ENCODE measurements at regions not wholly inside any gene's neighbourhood (a gene's known extent, or its start where the extent isn't known, plus 50 kb on each side); places are given as distances from the start of the nearest gene placed in this dataset.

DNA sequence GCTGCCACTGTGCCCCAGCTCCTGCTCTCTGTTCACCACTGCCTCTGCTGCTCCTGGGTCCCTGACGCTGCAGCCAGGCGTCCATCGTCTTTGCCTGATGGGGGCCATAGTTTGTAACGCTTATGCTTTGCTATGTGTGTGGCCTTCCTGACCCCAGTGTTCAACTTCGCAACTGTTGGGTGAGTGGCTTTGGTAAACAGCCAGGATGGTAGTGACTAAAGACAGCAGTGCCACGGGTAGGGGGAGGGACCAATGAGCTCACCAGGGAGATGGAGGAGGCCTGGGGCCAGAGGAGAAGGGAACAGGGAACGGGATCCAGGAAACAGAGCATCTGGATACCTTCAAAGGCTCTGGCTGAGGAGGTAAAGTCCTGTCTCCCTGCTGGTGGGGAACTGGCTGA is 75.9 kb upstream of the ALDH1L1 start:
- no peak overlapping the region for H3K4me3 ChIP-seq (ENCODE audit: low read depth, low read length)
- DNase-seq (ENCODE audit: low read depth), result no peak
- TF ChIP-seq, protein P1, sequence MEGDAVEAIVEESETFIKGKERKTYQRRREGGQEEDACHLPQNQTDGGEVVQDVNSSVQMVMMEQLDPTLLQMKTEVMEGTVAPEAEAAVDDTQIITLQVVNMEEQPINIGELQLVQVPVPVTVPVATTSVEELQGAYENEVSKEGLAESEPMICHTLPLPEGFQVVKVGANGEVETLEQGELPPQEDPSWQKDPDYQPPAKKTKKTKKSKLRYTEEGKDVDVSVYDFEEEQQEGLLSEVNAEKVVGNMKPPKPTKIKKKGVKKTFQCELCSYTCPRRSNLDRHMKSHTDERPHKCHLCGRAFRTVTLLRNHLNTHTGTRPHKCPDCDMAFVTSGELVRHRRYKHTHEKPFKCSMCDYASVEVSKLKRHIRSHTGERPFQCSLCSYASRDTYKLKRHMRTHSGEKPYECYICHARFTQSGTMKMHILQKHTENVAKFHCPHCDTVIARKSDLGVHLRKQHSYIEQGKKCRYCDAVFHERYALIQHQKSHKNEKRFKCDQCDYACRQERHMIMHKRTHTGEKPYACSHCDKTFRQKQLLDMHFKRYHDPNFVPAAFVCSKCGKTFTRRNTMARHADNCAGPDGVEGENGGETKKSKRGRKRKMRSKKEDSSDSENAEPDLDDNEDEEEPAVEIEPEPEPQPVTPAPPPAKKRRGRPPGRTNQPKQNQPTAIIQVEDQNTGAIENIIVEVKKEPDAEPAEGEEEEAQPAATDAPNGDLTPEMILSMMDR (IDR thresholded peaks at IDR 0.05; ENCODE audit: insufficient read depth, low read depth, low read length), result no peak

DNA sequence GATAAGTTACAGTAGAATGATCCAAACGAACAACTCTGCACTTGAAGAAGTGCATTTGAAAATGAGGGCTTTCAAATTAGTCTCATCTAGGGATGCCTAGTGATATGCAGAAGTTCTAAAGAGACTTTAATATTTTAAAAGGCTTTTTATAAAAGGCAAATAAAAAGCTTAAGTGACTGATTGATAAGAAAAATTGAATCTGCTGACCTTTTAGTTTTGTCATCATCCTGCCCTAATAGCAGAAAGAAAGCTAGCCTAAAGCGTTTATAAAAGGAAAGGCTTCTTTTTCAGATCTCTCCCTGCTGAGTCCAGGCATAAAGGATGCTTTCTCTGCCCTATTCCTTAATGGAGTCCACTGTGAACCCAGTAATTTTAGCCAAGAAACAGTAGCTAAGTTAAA is 72.7 kb upstream of the ALDH1L1 start:
- H3K4me3 ChIP-seq (ENCODE audit: low read depth, low read length), result no peak overlapping the region
- no peak for DNase-seq (ENCODE audit: low read depth)
- TF ChIP-seq, protein P1 (IDR thresholded peaks at IDR 0.05; ENCODE audit: insufficient read depth, low read depth, low read length), result no peak

DNA sequence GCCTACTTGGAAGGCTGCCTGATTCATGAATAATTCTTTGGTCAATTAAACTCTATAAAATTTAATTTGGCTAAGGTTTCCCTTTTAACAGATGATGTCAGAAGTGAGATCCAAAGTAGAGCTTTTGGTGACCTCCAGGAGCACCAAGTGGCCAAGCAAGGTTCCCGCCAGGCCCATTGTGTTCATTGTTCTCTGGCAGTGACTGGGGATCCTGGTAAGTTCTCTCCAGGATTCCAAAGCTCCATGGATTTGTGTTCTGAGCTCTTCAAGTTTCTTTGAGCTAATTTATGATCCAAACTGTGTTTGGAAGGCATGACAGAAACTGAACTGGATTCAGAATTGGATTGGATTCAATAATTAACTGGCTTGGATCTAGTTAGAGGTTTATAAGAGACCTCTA is 72.0 kb upstream of the ALDH1L1 start:
- H3K4me3 ChIP-seq (ENCODE audit: low read depth, low read length), result no peak overlapping the region
- no peak for DNase-seq (ENCODE audit: low read depth)
- TF ChIP-seq, protein P1 (IDR thresholded peaks at IDR 0.05; ENCODE audit: insufficient read depth, low read depth, low read length), result no peak

DNA sequence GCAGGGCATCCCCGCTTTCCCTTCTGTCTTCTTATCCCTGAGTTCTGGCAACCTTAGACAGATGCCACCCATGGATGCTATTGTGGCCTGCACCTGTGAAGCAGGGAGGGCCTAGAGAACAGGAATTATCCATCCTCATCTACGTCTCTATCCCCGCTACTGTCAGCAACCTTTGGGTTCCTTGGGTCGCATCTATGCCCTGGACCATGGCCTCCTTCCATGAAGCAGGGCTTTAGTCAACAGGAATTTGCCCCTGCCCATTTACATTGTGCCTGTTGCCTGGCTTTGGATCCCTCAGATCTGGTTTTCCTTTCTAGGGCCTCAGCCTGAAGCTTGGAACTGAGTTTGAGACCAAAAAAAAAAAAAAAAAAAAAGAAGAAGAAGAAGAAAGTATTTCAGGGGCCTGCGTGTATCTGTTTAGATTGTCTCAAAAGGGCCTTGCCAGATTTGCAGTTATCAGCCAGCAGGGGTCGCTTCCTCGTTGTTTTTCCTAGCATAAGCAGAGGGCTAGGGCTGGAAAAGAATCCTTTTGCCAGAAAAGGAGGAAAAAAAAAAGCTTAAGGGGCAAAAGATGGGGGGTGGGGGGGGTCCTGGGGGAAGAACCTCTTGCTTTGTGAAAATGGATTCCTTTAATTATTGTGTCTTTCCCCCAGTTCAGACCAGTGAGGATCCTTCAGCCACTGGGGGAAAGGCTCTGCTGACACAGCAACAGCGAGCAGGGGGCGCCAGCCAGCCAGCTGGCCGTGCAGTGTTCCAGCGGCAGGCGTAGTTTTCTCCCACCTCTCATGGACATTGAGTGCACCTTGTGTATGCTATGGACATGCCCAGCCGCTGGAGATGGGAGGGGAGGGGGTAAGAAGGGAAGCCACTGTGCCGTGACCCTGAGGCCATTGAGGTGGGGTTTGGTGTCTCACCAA is 65.7 kb upstream of the ALDH1L1 start:
- H3K4me3 ChIP-seq (ENCODE audit: low read depth, low read length), result no peak overlapping the region
- DNase-seq (ENCODE audit: low read depth), result peak; percentile 73
- TF ChIP-seq, protein P1 (IDR thresholded peaks at IDR 0.05; ENCODE audit: insufficient read depth, low read depth, low read length), result peak; percentile 69
